GM18520 (cell line): ENCODE measurements at regions not wholly inside any gene's neighbourhood (a gene's known extent, or its start where the extent isn't known, plus 50 kb on each side); places are given as distances from the start of the nearest gene placed in this dataset.
"Not testable (repeated sequence)": the region's sequence is repeated elsewhere in the genome, so short reads cannot be mapped to it uniquely, and the experiment has no call there.

Experiments
- ATAC-seq: cut with Tn5 transposase; IDR thresholded peaks from one replicate; pipeline ENCODE4 v1.9.1; 2021; ENCODE audit not compliant: unreplicated experiment

- not testable (repeated sequence) for ATAC-seq
Observed at GRCh38 chrX:67213686-67214085, 330.1 kb upstream of the AR start.

DNA sequence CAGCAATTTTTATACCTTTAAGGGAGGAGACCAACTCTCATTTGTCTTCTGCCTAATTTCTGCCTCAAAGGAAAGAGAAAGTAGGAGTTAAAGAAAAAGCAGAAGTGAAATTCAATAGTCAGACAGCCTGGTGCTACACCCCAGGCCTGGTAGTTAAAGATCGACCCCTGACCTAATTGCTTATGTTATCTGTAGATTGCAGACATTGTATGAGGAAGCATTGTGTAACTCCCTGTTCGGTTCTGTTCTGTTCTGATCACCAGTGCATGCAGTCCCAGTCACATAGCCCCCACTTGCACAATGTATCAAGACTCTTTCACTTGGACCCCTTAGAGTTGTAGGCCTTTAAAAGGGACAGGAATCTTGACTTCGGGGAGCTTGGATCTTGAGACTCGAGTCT, 335.9 kb upstream of the AR start:
- ATAC-seq: no peak

DNA sequence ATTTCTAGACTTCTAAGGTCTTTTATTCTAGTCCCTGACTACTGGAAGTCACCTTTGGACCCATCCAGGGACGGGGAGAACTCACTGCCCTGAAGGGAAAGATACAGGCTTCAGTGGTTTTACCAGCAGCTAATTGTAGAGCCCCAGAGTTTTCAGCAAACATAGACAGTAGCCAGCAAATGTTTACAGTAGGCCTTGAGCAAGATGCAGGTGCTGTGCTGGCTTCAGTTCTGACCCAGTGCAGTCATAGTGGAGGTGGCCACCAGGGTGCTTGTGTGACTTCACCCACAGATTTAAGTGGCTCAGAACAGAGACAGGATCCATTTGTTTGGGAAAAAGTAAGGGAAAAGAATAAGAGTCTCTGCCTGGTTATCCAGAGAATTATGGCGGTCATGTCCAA, 384.4 kb upstream of the AR start:
- no peak for ATAC-seq

GRCh38 chrX:67114635-67115034, 429.2 kb upstream of the AR start:
- ATAC-seq: no peak

GRCh38 chrX:67105758-67106116, 438.1 kb upstream of the AR start:
- ATAC-seq: no peak

DNA sequence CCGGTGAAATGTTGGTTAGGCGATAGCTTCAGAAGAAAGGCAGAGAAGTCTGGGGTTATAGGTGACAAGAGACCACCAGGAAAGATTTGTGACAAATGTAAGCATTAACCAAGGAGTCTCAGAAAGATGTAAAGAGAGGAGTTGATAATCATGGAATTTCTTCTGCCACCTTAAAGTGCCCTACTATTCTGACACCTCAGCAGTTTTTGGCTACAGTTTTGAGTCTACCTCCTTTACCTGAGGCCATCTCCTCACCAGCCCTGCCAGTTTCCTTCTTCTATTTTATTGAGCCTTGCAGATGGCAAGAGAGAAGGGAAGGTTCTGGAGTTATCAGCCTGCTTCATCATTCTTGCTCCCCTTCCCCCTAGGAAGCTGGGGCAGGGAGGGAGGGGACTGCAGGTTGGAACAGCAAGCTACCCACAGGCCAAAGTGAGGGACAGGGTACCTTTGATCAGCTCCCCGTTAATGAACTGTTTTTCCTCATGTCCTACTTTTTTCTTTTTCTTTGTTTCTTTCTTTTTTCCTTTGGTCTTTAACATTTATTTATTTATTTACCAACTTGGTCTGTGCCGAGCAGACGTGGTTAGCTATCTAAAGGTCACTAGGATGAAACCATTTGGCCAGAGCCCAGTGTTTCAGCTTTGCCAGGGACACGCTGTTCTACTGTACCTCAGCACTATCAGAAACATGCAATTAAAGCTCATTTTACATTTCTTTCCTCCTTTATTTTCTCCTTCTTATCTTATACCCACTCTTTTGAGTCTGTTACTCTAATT, 438.7 kb upstream of the AR start:
- ATAC-seq: no peak

DNA sequence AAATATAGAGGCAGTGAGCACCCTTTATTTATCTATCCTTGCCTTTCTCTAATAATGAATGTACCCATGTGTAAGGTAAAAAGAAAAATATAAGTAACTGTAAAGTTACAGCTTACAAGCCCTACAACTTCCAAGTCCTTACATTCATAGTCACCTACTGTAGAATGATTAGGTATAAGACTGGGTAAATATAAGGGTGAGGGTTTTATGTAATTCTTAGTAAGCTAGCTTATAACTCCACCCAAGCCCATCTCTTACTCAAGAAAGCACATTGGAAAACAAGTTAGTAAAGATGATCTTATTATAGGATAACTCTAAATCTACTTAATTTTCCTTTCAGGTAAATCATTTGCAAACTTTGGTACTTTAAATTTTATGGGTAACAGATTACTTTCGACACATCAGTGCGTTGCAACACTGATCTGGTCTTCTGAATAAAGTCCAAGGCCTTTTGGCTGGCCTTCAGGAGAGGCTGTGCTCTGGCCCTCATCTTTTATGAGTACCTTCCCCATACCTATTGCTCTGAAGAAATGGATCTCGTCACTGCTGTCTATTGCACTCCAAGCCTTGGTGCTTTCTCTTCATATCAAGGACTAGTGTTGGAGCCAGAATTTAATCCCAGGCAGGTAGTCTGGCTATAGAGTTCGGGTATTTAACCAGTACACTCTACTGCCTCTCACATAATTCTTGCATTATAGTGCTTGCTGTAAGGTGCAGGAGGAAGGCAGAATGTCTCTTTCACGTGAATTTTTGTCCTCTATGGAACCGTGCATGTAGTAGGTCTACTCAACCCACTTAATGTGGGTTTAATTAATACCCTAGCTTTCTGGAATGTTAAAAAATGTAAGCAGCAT, 443.6 kb upstream of the AR start:
- ATAC-seq: no peak

DNA sequence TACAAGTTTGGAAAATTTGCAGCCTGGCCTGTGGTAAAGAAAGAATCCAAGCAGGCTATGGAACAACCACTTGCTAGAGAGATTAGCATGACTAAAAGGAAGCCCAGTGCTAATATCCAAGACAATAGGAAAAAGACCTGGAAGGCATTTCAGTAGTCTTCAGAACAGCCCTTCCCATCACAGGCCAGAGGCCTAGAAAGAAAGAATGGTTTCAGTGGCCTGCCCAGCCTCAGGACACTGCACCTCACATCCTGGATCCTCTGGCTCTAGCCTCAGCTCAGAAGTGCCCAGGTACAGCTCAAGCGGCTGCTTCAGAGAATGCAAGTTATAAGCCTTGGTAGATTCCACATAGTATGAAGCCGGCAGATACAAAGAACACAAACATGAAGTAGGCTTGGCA, 449.8 kb upstream of the AR start:
- ATAC-seq: no peak

- ATAC-seq: no peak
Observed at GRCh38 chrX:67050760-67051159, 411.9 kb upstream of the EDA2R start.

DNA sequence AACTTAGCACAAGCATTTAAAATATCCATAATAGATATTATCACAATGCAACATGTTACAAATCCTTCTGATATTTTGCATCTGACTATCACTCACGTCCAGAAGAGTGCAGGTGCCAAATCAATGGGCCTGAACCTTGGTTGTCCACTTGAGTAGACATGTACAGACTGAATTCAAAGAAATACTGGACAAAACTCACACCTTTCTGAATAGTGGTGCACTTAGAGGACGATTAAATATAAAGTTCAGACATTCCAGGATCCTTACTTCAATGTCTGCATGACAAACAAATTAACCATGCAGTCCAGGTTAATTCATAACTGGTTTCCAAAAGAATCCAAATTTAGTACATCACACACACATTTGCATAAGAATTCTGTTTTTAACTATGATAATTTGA, 406.0 kb upstream of the EDA2R start:
- no peak for ATAC-seq

GRCh38 chrX:67044029-67044653, 405.3 kb upstream of the EDA2R start:
- ATAC-seq: no peak

GRCh38 chrX:67004451-67004850, 365.6 kb upstream of the EDA2R start:
- ATAC-seq: no peak

DNA sequence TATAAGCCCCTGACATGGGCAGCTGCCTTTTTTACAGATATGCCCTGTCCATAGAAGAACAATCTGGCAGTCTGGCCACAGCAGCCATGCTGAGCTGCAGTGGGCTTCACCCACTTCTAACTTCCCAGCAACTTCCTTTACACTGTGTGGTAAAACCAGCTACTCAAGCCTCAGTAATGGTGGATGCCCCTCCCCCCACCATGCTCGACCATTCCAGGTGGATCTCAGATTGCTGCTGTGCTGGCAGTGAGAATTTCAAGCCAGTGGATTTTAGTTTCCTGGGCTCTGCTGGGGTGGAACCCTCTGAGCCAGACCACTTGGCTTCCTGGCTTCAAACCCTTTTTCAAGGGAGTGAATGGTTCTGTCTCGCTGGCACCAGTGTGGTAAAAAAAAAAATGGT, 355.9 kb upstream of the EDA2R start:
- no peak for ATAC-seq

GRCh38 chrX:66992077-66992476, 353.2 kb upstream of the EDA2R start:
- ATAC-seq: not testable (repeated sequence)

- no peak for ATAC-seq
Observed at GRCh38 chrX:66988331-66988730, 349.5 kb upstream of the EDA2R start.

DNA sequence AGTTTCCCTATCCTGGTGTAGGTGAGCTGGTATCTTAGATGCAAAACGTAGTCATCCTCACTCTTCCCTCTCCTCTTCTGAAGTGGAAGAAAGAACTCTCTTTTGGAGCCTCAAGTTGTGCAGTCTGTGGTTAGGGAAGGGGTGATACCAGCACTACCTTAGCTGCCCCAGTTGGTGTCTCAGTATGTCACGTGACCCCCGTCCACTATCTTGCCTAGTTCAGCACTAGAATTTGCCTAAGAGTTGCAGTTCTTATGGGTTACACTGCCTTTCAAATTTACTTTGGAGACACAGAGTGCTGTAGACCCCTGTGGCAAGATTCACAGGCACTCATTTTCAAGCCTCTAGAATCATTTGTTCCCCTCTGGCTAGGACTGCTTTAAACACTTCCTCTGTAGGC, 322.8 kb upstream of the EDA2R start:
- ATAC-seq: no peak

DNA sequence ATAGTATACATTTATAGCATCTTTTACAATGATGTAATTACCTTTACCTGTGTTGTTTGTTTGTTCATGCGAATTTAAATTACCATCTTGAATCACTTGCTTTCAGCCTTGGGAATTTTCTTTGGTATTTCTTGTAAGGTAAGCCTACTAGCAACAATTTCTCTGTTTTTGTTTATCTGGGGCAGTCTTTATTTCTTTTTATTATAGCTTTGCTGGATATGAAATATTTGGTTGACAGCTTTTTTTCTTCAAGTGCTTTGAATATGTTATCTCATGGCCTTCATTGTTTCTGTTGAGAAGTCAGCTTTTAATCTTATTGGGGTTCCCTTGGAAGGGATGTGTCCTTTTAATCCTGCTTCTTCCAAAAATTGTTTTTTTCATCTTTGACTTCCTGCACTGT, 292.8 kb upstream of the EDA2R start:
- no peak for ATAC-seq

DNA sequence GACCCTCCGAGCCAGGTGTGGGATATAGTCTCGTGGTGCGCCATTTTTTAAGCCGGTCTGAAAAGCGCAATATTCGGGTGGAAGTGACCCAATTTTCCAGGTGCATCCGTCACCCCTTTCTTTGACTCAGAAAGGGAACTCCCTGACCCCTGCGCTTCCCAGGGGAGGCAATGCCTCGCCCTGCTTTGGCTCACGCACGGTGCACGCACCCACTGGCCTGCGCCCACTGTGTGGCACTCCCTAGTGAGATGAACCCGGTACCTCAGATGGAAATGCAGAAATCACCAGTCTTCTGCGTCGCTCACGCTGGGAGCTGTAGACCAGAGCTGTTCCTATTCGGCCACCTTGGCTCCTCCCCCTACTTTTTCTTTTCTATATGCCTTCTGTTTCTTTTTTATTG, 291.6 kb upstream of the EDA2R start:
- not testable (repeated sequence) for ATAC-seq

- no peak for ATAC-seq
Observed at GRCh38 chrX:66920296-66920695, 281.4 kb upstream of the EDA2R start.

DNA sequence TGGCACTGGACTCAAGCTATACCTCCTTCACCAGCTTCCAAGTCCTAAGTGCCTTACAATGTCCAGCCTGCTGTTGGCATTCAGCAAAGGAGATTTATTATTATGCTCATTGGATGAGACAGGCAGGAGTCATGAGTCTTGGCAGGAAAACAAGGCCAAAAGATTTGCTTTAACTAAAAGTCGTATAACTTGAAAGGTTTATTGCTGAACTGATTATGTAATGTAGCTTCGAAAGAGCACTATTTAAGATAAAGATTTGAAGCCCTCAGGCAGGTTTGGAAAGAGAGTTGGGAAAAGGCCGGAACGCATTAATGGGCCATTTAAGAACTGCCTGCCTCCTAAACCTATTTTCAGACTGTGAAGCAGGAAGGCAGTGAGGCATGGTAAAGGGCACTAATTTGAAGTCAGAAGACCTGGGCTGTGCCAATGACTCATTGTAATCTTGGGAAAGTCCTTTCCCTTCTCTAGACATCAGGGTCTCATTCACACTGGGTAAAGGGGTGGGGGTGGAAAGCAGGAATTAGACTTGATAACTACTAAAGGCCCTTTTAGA, 280.5 kb upstream of the EDA2R start:
- ATAC-seq: no peak

GRCh38 chrX:66918511-66918910, 279.6 kb upstream of the EDA2R start:
- no peak for ATAC-seq

DNA sequence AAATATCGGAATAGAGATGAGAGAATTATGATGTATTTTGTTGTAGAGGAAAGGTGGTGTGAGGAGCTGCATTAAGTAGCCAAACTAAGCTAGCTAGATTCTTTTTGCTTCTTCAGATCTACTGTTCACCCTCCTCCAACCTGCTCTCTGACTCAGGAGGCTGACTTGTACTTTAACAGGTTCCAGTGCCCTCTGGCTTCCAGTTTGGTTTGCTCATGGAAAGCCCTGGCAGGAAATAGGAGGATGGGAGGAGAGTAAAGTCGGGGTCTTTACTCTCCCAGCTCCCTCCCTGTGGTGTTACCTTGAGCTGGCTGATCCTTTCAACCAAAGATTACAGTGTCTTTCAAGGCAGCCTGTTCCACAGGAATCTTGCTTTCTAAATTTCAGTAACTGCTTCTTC, 277.0 kb upstream of the EDA2R start:
- ATAC-seq: no peak
